GM23338 (cell line): ENCODE measurements at regions not wholly inside any gene's neighbourhood (a gene's known extent, or its start where the extent isn't known, plus 50 kb on each side); places are given as distances from the start of the nearest gene placed in this dataset.

Experiments
- CTCF ChIP-seq, 2 experiments: fragments of 200-600 bp in 1 of 2; sonication (generic) in 1 of 2; conservative IDR thresholded peaks; 2 replicates each; pipeline versions ENCODE4 v1.5.1 to v1.6.1; 2016 to 2017; ENCODE audit warnings: antibody characterized with exemption in 2 of 2, low read depth in 2 of 2, mild to moderate bottlenecking in 2 of 2, moderate library complexity in 1 of 2
- EZH2 ChIP-seq: fragments of 200-600 bp; sonication (generic); IDR thresholded peaks from one replicate; pipeline ENCODE4 v1.8.0; 2017; ENCODE audit warnings: antibody characterized with exemption, mild to moderate bottlenecking, low read depth; ENCODE audit not compliant: unreplicated experiment
- JUNB ChIP-seq: IDR thresholded peaks from one replicate; pipeline ENCODE4 v1.6.1; 2016; ENCODE audit warnings: antibody characterized with exemption; ENCODE audit not compliant: unreplicated experiment

- no peak for TF ChIP-seq CTCF (conservative IDR thresholded peaks at IDR 0.05; ENCODE audit: low read depth in 2 of 2)
- no peak for TF ChIP-seq JUNB
- no peak for TF ChIP-seq EZH2
These were observed 228.4 kb upstream of the CDH4 start for GRCh38 chr20:61023612-61024011.
